HEK293 (cell line): ENCODE measurements at regions not wholly inside any gene's neighbourhood (a gene's known extent, or its start where the extent isn't known, plus 50 kb on each side); places are given as distances from the start of the nearest gene placed in this dataset.

ENCODE experiments used
- CTCF ChIA-PET: fragments of 350-600 bp; formaldehyde crosslinking; extraction: SDS; loops from one replicate; lab custom pipeline; 2021; ENCODE audit warnings: antibody characterized with exemption; lab: Yijun Ruan, JAX
- POLR2A ChIA-PET: fragments of 300-600 bp; formaldehyde crosslinking; extraction: SDS; loops from one replicate; lab custom pipeline; 2020; ENCODE audit warnings: antibody characterized with exemption, inconsistent platforms; lab: Yijun Ruan, JAX
- H3K27ac ChIP-seq: fragments of 200-500 bp; sonication (Bioruptor generic); 2 replicates; pipeline ENCODE4 v1.5.1; 2014; ENCODE audit warnings: low read depth, low read length, control low read depth, inconsistent platforms; ENCODE audit errors: extremely low read depth
- H3K36me3 ChIP-seq, 2 experiments: fragments of 200-500 bp in 1 of 2; sonication (Bioruptor generic) in 1 of 2; 1 replicate in 1 of 2; 2 replicates in 1 of 2; pipeline ENCODE4 v1.5.1; 2014 to 2017; ENCODE audit warnings: inconsistent platforms in 2 of 2, low read length in 2 of 2; ENCODE audit not compliant: control insufficient read depth in 2 of 2, insufficient read depth in 1 of 2
- H3K4me1 ChIP-seq: fragments of 200-500 bp; sonication (Bioruptor generic); 2 replicates; pipeline ENCODE4 v1.5.1; 2014; ENCODE audit warnings: mild to moderate bottlenecking, low read length, inconsistent platforms; ENCODE audit not compliant: control insufficient read depth, insufficient read depth
- H3K4me3 ChIP-seq: 2 replicates; pipeline ENCODE4 v1.5.1; 2011; ENCODE audit warnings: low read depth, mild to moderate bottlenecking, control low read depth, low read length, moderate library complexity
- H3K9me3 ChIP-seq: fragments of 200-500 bp; sonication (Bioruptor generic); 2 replicates; pipeline ENCODE4 v1.5.1; 2014; ENCODE audit warnings: low read depth, low read length, inconsistent platforms; ENCODE audit not compliant: control insufficient read depth, insufficient read depth
- GLI2 ChIP-seq: fragments of 450-650 bp; formaldehyde crosslinking; IDR thresholded peaks from 2 replicates; pipeline ENCODE4; 2017; ENCODE audit warnings: missing biosample characterization, missing genetic modification characterization, low read depth, borderline replicate concordance
- GLIS2 ChIP-seq: fragments of 450-650 bp; formaldehyde crosslinking; IDR thresholded peaks from 2 replicates; pipeline ENCODE4 v1.5.1; 2016; ENCODE audit warnings: missing biosample characterization, missing genetic modification characterization
- SETDB1 ChIP-seq: IDR thresholded peaks from one replicate; pipeline ENCODE4 v1.6.1; 2017; ENCODE audit warnings: mild to moderate bottlenecking, low read length, moderate library complexity, mixed read lengths; ENCODE audit not compliant: insufficient read length
- TRIM28 ChIP-seq: IDR thresholded peaks from 2 replicates; pipeline ENCODE4 v1.6.1; 2011; ENCODE audit warnings: low read length, control low read depth, borderline replicate concordance
- ZNF501 ChIP-seq: fragments of 450-650 bp; formaldehyde crosslinking; IDR thresholded peaks from 2 replicates; pipeline ENCODE4 v1.5.1; 2016; ENCODE audit warnings: missing biosample characterization, missing genetic modification characterization
- ZNF548 ChIP-seq: fragments of 450-650 bp; formaldehyde crosslinking; IDR thresholded peaks from 2 replicates; pipeline ENCODE4 v1.5.1; 2016; ENCODE audit warnings: missing biosample characterization, missing genetic modification characterization

DNA sequence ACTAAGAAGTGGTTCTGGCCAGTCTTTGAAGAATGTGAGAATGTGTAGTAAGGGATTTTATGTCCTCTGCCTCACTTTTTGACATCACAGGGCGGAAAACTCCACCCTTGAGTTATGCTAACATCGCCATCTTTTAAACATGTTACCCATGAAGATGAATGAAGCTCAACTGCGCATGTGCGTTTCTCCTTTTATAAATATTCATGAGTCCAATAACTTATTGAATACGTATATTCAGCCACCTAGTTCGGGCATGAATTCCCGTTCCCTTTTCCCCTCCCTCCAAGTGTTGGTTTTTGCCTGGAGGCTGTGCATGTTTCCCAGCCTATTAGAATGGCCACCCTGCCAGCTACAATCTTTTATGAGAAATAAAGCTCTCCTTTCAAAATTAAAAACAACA is 51.7 kb upstream of the STPG2 start (continued):
- TF ChIP-seq ZNF501, result no peak
- no peak for TF ChIP-seq GLIS2
- no peak for TF ChIP-seq GLI2 (tag by site-specific recombination)

DNA sequence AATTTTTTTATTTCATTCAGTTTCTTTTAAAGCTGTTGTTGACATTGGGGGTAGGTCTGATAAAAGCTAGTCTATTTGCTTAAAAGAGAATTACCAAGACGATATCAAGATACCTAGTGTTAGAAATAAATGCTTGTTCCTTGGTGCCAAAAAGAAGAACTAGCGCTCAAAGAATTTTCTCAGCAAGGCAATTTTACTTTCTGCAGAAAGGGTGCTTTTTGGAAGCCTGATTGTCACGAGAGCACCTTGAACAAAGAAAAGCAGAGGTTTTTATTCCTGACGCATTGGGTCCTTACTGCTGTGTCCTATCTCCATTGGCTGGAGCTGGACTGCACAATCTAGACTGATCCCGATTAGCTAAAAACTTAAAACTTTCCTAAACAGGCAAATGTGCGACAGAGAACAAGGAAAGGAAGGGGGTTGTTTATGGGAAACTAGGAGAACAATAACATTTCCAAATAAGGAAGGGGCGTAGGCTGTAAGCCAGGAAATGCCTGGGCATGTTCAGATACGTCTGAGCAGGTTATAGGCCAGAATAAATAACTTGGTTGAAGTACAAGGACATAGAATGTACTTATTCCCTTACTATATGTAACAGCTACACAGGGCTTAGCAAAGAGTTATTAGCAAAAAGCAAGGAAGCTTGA is 50.3 kb upstream of the STPG2 start:
- ChIA-PET POLR2A (no interaction called here), CTCF (interaction anchor here (0.6 kb wide), 1 partner anchor 373 kb away, joined by 3 read pairs; no protein-coding TSS in a partner anchor)
- no peaks in the 10 kb centered on the region for H3K36me3 ChIP-seq
- TF ChIP-seq SETDB1 (peak; percentile 98), TRIM28 (peak; percentile 94; the same call in 1 of the 2 replicates), ZNF548 (tag by site-specific recombination) (no peak)
- no peaks in the 10 kb centered on the region for H3K9me3 ChIP-seq
- no peak overlapping the region for H3K4me3 ChIP-seq
- no peaks in the 10 kb centered on the region for H3K4me1 ChIP-seq
- H3K27ac ChIP-seq, result no peak overlapping the region
